ENCODE measurements at regions not wholly inside any gene's neighbourhood (a gene's known extent, or its start where the extent isn't known, plus 50 kb on each side); places are given as distances from the start of the nearest gene placed in this dataset.

- TF ChIP-seq CTCF (IDR thresholded peaks at IDR 0.05) = no peak
- no peak for TF ChIP-seq POLR2AphosphoS5 (IDR thresholded peaks at IDR 0.05)
These were observed 173.9 kb upstream of the CENPE start for GRCh38 chr4:103372002-103372558.

All from transverse colon (tissue), 4 donors.